ENCODE measurements at regions not wholly inside any gene's neighbourhood (a gene's known extent, or its start where the extent isn't known, plus 50 kb on each side); places are given as distances from the start of the nearest gene placed in this dataset.
"Not testable (repeated sequence)": the region's sequence is repeated elsewhere in the genome, so short reads cannot be mapped to it uniquely, and the experiment has no call there.

- no peak for DNase-seq
- intact Hi-C loops (cut with DNase I): no loop called here
These were observed 54.0 kb upstream of the ANKRD28 start for GRCh38 chr3:15851735-15852134.

- intact Hi-C loops (cut with DNase I): loop anchor here (5.0 kb wide), 1 partner anchor 42 kb away; no protein-coding TSS in a partner anchor
- peak in 3 of 10 donors; percentile 72 to 83 (median 78) for DNase-seq
These were observed 61.0 kb upstream of the ANKRD28 start for GRCh38 chr3:15858547-15859506.

- intact Hi-C loops (cut with DNase I): loop anchor here (5.0 kb wide), 3 partner anchors 42 to 123 kb away; no protein-coding TSS in a partner anchor
- peak; percentile 75 to 98 (median 88) for DNase-seq
These were observed 61.8 kb upstream of the ANKRD28 start for GRCh38 chr3:15859507-15860013.

- intact Hi-C loops (cut with DNase I): loop anchor here (5.0 kb wide), 2 partner anchors 72 to 122 kb away; no protein-coding TSS in a partner anchor
- peak; percentile 36 to 93 (median 58) for DNase-seq
These were observed 62.5 kb upstream of the ANKRD28 start for GRCh38 chr3:15860014-15860934.

- intact Hi-C loops (cut with DNase I): loop anchor here (5.0 kb wide), 2 partner anchors 71 to 121 kb away; no protein-coding TSS in a partner anchor
- no peak for DNase-seq
These were observed 63.4 kb upstream of the ANKRD28 start for GRCh38 chr3:15861163-15861562.

- intact Hi-C loops (cut with DNase I): no loop called here
- DNase-seq: no peak
These were observed 75.0 kb upstream of the ANKRD28 start for GRCh38 chr3:15872807-15873206.

GRCh38 chr3:15873415-15873814 is 75.6 kb upstream of the ANKRD28 start:
- intact Hi-C loops (cut with DNase I): no loop called here
- no peak for DNase-seq

- intact Hi-C loops (cut with DNase I): no loop called here
- no peak for DNase-seq
These were observed 77.4 kb upstream of the ANKRD28 start for GRCh38 chr3:15875016-15875689.

- intact Hi-C loops (cut with DNase I): no loop called here
These were observed 78.9 kb upstream of the ANKRD28 start for GRCh38 chr3:15876669-15877068.

GRCh38 chr3:15877813-15878212 is 80.0 kb upstream of the ANKRD28 start:
- intact Hi-C loops (cut with DNase I): no loop called here
- no peak for DNase-seq

More at GRCh38 chr3:15876669-15877068, 78.9 kb upstream of the ANKRD28 start:
- DNase-seq: no peak

GRCh38 chr3:15879787-15880186 is 82.0 kb upstream of the ANKRD28 start:
- DNase-seq: peak in 1 of 10 donors; percentile 67
- intact Hi-C loops (cut with DNase I): not testable (repeated sequence)

- no peak for DNase-seq
- intact Hi-C loops (cut with DNase I): no loop called here
These were observed 84.8 kb upstream of the ANKRD28 start for GRCh38 chr3:15882577-15882976.

- DNase-seq: no peak
- intact Hi-C loops (cut with DNase I): no loop called here
These were observed 86.4 kb upstream of the ANKRD28 start for GRCh38 chr3:15884132-15884531.

GRCh38 chr3:15886521-15886920 is 88.7 kb upstream of the ANKRD28 start:
- DNase-seq: no peak
- intact Hi-C loops (cut with DNase I): no loop called here

GRCh38 chr3:15887261-15887660 is 89.5 kb upstream of the ANKRD28 start:
- no peak for DNase-seq
- intact Hi-C loops (cut with DNase I): no loop called here

- no peak for DNase-seq
- intact Hi-C loops (cut with DNase I): no loop called here
These were observed 92.2 kb upstream of the ANKRD28 start for GRCh38 chr3:15889936-15890335.

GRCh38 chr3:15892311-15893227 is 94.8 kb upstream of the ANKRD28 start:
- DNase-seq: no peak

GRCh38 chr3:15894382-15894781 is 96.6 kb upstream of the ANKRD28 start:
- no peak for DNase-seq
- intact Hi-C loops (cut with DNase I): no loop called here

More at GRCh38 chr3:15892311-15893227, 94.8 kb upstream of the ANKRD28 start:
- intact Hi-C loops (cut with DNase I): no loop called here

- intact Hi-C loops (cut with DNase I): no loop called here
- DNase-seq: no peak
These were observed 98.7 kb upstream of the ANKRD28 start for GRCh38 chr3:15896500-15896899.

Data from posterior cingulate gyrus (tissue), 11 donors.